Esophagus squamous epithelium (tissue), 5 donors: ENCODE measurements at regions not wholly inside any gene's neighbourhood (a gene's known extent, or its start where the extent isn't known, plus 50 kb on each side); places are given as distances from the start of the nearest gene placed in this dataset.

ENCODE experiments used
- DNase-seq: peaks from one replicate; lab custom pipeline; 2025; lab: John Stamatoyannopoulos, UW
- H3K27ac ChIP-seq, 4 donors: fragments of 200-600 bp; sonication (generic); one replicate each; pipeline ENCODE4 v1.5.1; 2016 to 2019; ENCODE audit warnings: mild to moderate bottlenecking in 1 of 4
- H3K27me3 ChIP-seq, 4 donors: fragments of 200-600 bp; sonication (generic); 1 replicate in 3 of 4; 2 replicates in 1 of 4; pipeline versions ENCODE4 v1.5.1 to v1.6.0; 2017 to 2021; ENCODE audit warnings: antibody characterized with exemption in 1 of 4
- H3K36me3 ChIP-seq, 3 donors: fragments of 200-600 bp; sonication (generic); one replicate each; pipeline ENCODE4 v1.5.1; 2016 to 2019
- H3K4me1 ChIP-seq, 3 donors: fragments of 200-600 bp; sonication (generic); one replicate each; pipeline ENCODE4 v1.5.1; 2017 to 2019
- H3K4me3 ChIP-seq, 4 donors: fragments of 200-600 bp; sonication (generic); 1 replicate in 3 of 4; 2 replicates in 1 of 4; pipeline ENCODE4 v1.5.1; 2016 to 2019; ENCODE audit warnings: mild to moderate bottlenecking in 2 of 4, moderate library complexity in 1 of 4
- H3K9me3 ChIP-seq, 3 donors: fragments of 200-600 bp; sonication (generic); one replicate each; pipeline ENCODE4 v1.5.1; 2016 to 2019
- CTCF ChIP-seq, 6 experiments: fragments of 450-650 bp in 4 of 6; fragments of 200-600 bp in 2 of 6; sonication (generic) in 2 of 6; IDR thresholded peaks; one replicate each; pipeline ENCODE4 v1.5.1; 2016 to 2019; ENCODE audit warnings: antibody characterized with exemption in 6 of 6, mild to moderate bottlenecking in 4 of 6, moderate library complexity in 4 of 6
- POLR2A ChIP-seq, 4 donors: fragments of 450-650 bp; IDR thresholded peaks; one replicate each; pipeline ENCODE4 v1.6.1; 2017; ENCODE audit warnings: antibody characterized with exemption in 4 of 4, mild to moderate bottlenecking in 4 of 4, moderate library complexity in 3 of 4
- WGBS, 2 donors: methylation state at CpG; one replicate each; pipeline ENCODE4 v1.1.5; 2018; 5-methylcytosine and 5-hydroxymethylcytosine counted together
- intact Hi-C: fragments of 100-400 bp; cut with DNase I; formaldehyde crosslinking; loops from one replicate; pipeline ENCODE4 v1.15.0; 2022
- donor health status: DM: yes; HTN: yes; CAD: no.

GRCh38 chr20:7492257-7492656 is 448.0 kb downstream of the HAO1 start:
- Histone ChIP-seq H3K9me3 (peaks cover 0 to 14% (median 0%) of the 10 kb centered on the region in 3 donors), H3K4me3 (no peak overlapping the region), H3K36me3 (no peaks in the 10 kb centered on the region), H3K27ac (no peak overlapping the region), H3K4me1 (no peaks in the 10 kb centered on the region), H3K27me3 (no peaks in the 10 kb centered on the region)
- intact Hi-C loops: no loop called here
- TF ChIP-seq CTCF (IDR thresholded peaks at IDR 0.05): no peak
- no peak for TF ChIP-seq POLR2A (IDR thresholded peaks at IDR 0.05)
- no peak for DNase-seq
- 71 to 78% methylated on average over 3 of the region's 3 CpGs for WGBS, 2 donors

- TF ChIP-seq POLR2A (IDR thresholded peaks at IDR 0.05) (no peak), CTCF (IDR thresholded peaks at IDR 0.05) (no peak)
- no peak for DNase-seq
- intact Hi-C loops: no loop called here
Measured at GRCh38 chr20:7493311-7493710, 446.9 kb downstream of the HAO1 start.

GRCh38 chr20:7496394-7496991 is 443.8 kb downstream of the HAO1 start:
- intact Hi-C loops: no loop called here
- WGBS, 2 donors: 59 to 66% methylated on average over 4 of the region's 4 CpGs
- Histone ChIP-seq H3K4me3 (no peak overlapping the region), H3K9me3 (peaks cover 0 to 14% (median 0%) of the 10 kb centered on the region in 3 donors), H3K4me1 (no peaks in the 10 kb centered on the region), H3K36me3 (no peaks in the 10 kb centered on the region), H3K27me3 (no peaks in the 10 kb centered on the region), H3K27ac (no peak overlapping the region)
- DNase-seq: no peak
- TF ChIP-seq POLR2A (IDR thresholded peaks at IDR 0.05) (no peak), CTCF (IDR thresholded peaks at IDR 0.05) (no peak)

More at GRCh38 chr20:7493311-7493710, 446.9 kb downstream of the HAO1 start:
- no peaks in the 10 kb centered on the region for H3K36me3 ChIP-seq
- no peaks in the 10 kb centered on the region for H3K4me1 ChIP-seq
- WGBS, 2 donors: 81% methylated on average over 2 of the region's 2 CpGs
- H3K27me3 ChIP-seq: no peaks in the 10 kb centered on the region
- no peak overlapping the region for H3K4me3 ChIP-seq
- peaks cover 0 to 14% (median 0%) of the 10 kb centered on the region in 3 donors for H3K9me3 ChIP-seq
- no peak overlapping the region for H3K27ac ChIP-seq

- Histone ChIP-seq H3K27me3 (no peaks in the 10 kb centered on the region), H3K4me3 (no peak overlapping the region), H3K36me3 (no peaks in the 10 kb centered on the region), H3K4me1 (no peaks in the 10 kb centered on the region), H3K9me3 (peaks cover 0 to 14% (median 0%) of the 10 kb centered on the region in 3 donors), H3K27ac (no peak overlapping the region)
- no peak for DNase-seq
- intact Hi-C loops: no loop called here
- WGBS, 2 donors: 53 to 83% methylated on average over 1 of the region's 1 CpG
- no peak for TF ChIP-seq POLR2A (IDR thresholded peaks at IDR 0.05)
- TF ChIP-seq CTCF (IDR thresholded peaks at IDR 0.05): no peak
Measured at GRCh38 chr20:7497985-7498384, 442.3 kb downstream of the HAO1 start.

- no peaks in the 10 kb centered on the region for H3K36me3 ChIP-seq
- intact Hi-C loops: no loop called here
- no peak overlapping the region for H3K27ac ChIP-seq
- no peaks in the 10 kb centered on the region for H3K4me1 ChIP-seq
- H3K4me3 ChIP-seq: no peak overlapping the region
- no peak for DNase-seq
- H3K27me3 ChIP-seq: no peaks in the 10 kb centered on the region
- peaks cover 0 to 4% (median 0%) of the 10 kb centered on the region in 3 donors for H3K9me3 ChIP-seq
- no peak for TF ChIP-seq CTCF (IDR thresholded peaks at IDR 0.05)
- TF ChIP-seq POLR2A (IDR thresholded peaks at IDR 0.05): no peak
Measured at GRCh38 chr20:7499201-7499600, 441.1 kb downstream of the HAO1 start.
